ENCODE measurements at regions not wholly inside any gene's neighbourhood (a gene's known extent, or its start where the extent isn't known, plus 50 kb on each side); places are given as distances from the start of the nearest gene placed in this dataset.
"Not testable (repeated sequence)": the region's sequence is repeated elsewhere in the genome, so short reads cannot be mapped to it uniquely, and the experiment has no call there.

DNA sequence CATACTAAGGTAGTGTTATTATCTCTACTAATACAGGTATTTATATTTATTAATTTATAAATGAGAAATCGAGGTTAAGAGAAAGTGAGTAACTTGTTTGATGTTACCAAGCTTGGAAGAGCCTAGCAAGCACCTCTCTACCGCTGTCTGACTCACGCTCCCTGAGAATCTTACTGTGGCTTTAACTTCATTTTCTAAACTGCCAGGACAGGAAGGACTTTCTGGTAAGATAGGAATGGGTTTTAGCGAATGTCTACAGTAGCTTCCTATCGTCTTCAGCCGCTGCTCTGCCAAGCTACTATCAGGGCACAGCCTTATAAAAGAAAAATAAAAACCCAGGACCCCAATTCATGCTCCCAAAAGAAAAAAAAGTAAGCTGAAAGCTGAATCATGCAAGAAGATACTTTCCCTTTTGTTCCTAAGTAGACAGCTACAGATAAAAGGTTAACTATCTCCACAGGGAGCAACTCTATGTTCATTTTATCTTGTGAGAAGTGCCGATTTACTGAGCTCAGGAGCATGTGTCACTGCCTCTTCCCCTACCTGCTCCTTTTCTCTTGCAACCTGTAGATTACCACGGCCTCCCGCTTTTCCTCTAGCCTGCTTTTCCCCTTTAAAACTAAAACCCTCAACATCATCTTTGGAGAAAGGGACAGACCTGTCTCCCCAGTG lies 60.2 kb downstream of the THNSL1 start:
- no peak for DNase-seq

DNA sequence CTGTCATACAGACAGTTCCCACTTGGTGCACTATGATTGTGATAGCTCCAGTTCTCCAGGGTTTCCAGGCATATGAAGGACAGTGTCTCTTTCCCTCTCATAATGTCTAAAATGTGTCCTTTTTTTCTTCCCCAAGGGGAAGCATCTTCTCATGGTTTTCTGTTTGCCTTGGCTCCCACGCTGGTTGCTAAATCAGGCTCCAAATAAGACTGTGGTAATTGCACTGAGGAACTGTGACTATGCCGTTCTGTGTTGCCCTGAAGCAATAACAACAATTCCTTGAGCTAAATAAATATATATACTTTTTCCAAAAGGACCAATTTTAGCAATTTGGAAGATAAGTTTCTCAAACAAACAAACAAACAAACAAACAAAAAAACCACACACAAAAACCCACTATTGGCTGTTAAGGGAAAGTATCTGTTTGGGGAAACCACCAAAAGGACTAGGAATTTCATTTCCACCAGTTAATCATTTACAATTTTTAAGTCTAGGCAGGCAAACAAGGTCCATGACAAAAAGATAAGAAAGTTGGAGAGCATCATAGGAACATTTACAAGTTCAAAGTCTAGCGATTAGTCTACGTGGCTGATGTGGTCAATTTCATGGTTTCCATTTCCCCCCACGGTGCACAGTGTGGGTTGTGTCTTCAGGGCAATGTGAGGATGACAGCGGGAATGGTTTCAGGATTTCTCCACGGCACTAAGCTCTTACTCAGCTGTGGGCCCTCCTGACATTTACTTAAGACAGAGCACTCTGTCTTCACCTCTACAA lies 62.4 kb downstream of the THNSL1 start:
- no peak for DNase-seq

DNA sequence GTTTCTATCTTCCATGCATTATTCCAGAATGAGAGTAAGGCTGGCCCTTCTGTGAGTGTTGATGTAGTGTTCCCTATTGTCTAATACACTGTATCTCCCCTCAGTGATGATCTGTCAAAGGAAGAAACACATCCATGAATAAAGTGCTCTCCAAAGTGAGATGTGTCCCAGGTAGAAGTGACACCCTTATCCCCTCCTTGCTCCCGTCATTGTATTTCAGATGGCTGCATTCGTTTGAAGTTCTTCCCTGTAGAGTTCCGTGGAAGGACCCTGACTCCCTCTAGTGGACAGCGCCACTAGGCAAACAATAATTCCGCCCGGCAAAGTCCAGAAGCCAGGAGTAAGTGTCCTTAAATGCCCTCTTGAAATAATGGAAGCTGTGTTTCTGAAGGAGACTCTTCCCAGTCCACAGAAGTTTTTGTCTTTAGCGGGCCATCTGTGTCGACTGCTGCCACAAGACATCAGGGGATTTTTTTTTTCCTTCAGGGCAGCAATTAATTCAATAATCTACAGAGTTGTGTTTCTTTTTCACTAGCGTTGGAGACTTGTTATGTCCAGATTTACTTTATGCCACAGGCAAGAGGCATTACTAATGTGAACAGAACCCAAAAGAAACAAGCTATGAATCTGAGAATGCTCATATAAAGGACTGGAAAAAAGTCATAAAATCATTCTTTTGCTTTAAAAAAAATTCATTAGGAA lies 64.6 kb downstream of the THNSL1 start:
- DNase-seq: peak; percentile 77

DNA sequence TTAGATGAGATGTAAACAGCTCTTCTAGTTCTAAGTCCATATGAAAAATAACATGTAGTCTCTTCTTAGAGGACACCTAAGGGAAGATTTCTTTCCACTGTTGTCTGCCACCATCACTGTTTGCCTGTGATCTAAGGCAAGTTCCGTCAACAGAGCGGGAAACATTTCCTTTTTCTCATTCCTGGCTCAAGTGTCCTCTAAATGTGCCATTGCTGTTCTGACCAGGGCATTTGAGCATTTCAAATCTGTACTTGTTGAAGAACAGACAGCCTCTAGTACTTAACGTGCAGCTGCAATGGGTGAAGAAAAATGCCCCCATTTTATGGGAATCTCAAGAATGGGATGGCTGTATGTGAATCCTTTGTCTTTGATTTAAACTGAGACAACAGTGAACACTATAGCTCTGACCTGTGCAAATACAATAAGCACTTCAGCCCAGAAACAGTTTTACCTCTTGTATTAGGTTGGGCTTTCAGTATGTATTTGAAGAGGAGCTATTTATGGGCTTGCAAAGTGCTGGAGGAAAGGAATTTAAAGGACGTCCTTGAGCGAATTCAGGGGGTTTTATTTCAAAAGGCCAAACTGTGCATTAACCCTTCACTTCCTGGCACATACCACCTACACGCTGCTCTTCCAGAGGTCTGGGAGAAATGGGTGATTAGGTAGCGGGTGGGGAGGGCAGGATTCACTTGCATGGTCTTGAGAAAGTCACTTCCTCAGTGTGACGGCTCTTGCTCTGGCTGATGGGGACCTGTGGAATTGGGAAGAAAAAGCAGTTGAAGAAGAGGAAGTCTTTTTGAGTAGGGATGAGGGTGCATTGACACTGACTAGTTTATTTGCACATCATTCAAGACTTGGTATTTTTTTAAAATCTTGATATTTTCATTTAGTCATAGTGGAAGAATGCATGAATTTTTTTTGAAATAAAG lies 66.1 kb downstream of the THNSL1 start:
- DNase-seq: no peak

DNA sequence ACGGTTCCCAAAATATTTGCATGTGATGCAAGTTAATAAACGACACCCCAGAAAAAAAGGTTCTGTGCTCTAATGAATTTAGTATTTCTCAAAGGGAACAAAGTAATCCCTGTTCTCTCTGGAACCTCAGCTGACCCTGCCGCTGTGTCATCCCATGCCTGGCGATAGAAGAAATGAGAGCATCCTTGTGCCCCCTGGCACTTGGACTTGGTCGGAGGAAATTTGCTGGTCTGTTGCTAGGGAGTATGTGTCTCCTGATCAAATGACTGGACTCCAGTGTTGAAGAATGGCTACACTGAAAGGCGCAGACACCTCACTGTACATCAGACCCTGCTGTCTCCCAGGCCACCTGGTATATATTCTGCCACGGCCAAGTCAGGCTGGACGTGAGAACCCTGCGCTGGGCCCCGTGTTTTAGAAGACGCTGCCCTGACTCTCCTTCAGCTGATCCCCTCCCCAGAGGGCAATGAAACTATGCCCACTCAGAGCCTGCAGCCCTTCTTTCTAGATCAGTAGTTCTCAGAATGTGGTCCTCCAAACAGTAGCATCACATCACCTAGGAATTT lies 67.2 kb downstream of the THNSL1 start:
- DNase-seq: no peak

DNA sequence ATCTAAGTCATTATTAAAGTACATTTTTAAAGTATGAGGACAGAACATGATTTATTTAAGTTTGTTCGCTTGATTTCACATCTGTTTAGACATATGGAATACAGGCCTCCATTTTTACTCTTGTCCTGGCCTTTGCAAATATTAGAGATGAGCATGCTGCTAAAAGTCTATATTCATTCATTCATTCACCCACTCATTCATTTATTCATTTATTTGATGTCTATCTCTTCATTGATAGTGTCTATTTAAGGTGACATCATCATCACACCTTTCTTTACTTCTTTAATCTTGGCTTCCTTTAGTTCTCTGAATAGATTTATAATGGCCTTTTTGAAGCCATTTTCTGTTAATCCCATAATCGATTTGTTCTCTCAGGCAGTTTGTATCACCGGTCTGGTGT lies 68.0 kb downstream of the THNSL1 start:
- DNase-seq: no peak

DNA sequence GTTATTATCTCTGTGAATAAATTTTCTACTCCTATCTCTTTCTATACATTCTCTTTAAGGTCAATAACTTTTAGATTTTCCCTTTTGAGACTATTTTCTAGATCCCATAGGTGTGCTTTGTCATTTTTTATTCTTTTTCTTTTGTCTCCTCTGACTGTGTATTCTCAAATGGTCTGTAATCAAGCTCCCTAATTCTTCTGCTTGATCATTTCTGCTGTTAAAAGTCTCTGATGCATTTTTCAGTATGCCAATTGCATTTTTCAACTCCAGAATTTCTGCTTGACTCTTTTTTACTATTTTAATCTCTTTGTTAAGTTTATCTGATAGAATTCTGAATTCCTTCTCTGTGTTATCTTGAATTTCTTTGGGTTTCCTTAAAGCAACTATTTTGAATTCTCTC lies 78.2 kb downstream of the THNSL1 start:
- DNase-seq: no peak

DNA sequence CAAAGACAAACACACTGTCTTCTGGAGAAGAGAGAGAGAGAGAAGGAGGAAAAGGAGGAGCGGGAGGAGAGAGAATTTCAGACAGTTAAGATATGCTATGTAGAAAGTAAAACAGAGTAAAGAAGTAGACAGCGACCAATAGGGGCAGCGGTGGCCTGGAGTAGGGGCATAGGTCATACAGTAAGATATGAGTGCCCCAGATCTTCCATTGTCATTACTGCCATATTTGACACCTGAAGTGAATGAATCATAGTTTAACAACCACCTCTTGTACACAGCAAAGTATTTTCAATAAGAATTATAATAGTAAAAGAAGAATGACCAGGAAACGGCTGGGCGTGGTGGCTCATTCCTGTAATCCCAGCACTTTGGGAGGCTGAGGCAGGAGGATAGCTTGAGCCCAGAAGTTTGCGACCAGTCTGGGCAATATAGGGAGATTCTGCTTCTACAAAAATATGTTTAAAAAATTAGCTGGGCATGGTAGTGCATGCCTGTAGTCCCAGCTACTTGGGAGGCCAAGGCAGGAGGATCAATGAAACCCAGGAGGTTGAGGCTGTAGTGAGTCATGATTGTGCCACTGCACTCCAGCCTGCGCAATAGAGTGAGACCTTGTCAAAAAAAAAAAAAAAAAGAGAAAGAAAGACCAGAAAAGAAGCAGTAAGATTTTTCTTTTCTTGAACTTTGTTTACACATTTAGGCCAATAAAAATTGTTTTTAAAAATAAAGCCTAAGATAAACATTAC lies 77.0 kb upstream of the GPR158 start:
- no peak for DNase-seq

DNA sequence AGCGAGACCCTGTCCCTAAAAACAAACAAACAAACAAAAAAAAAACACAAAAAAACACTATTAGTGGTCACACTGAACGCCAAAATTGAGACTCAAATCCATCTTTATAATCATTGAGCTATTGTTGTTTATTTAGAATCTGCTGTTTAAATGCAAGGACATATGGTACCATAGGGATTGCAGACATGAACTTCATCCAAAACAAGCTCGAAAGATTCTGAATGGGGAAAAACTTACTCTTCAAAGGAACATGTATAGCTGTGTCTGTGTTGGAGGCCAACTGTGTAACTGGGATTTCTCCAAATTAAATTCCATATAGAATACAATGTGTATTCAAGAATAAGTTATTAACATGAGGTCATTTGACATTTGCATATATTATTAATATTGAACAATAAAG lies 74.7 kb upstream of the GPR158 start:
- no peak for DNase-seq

DNA sequence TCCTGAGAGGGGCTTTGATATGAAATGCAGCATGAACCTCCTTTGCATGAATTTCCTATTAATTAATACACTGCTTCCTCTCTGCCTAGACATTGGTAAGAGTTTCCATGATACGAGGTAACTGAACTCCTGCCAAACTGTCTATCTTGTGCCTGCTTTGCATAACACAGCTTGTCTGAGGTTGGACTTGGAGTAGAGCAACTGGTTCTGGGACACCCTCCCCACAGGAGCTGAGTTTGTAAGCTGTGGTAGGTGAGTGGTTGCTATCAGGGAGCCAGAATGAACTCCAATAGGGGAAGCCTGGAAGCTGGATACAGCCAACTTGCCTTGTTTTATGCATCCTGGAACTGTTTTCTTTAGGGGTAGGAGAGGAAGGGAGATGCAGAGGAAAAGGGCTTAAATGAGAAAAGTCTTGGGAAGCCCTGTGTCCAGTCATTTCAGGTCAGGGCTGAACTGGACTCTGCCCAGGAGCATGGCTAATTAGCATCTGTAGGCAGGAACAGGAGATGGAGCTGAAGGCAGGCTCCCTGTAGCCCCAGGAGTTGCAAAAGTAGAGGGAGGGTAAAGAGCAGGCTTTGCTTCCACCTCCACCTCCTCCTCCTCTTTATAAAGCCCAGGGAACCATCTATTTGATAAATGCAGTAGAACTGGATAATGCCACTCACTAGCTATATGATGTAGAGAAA lies 73.2 kb upstream of the GPR158 start:
- no peak for DNase-seq

DNA sequence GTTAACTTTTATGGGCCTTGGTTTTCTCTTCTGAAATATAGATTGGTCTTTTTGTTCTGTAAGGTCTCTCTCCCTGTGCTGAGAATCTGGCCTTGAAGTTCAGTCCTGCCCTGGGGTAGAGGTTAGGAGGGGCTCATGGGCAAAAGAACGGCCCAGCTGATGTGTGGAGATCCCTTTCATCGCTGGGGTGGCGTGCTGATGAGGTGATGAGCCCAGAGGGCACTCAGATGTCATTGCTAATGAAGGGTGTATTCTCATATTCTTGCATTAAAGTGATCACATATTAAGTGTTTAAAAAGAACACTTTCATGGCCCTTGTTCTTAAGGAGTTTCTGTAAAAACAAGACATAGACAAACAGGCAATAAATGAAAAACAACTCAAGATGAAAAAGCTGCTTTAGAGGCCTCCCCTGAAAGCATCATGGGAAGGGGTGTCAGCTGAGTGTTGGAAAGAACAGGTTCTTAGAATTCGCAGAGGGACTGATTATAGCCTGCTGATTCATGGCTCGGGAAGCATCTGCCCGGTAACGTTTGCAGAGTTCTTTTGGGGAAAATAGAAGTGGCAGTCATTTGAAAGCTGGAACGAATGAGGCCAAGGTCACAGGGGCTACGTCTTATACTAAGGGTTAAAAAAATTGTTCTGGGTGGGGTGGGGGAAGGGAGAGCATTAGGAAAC lies 72.5 kb upstream of the GPR158 start:
- no peak for DNase-seq

DNA sequence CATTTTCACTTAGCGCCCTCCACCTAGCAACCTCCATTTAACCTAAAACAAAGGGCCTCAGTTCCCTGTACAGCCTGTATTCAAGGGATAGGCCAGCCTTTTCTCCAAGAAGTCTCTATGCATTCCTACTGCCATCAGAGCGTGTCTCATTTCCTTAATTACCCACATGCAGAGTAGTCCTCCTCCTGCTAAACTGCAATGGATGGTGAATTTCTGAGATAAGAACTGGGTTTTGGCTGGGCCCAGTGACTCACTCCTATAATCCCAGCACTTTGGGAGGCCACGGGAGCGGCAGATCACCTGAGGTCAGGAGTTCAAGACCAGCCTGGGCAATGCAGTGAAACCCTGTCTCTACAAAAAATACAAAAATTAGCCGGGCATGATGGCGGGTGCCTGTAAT lies 71.1 kb upstream of the GPR158 start:
- no peak for DNase-seq

DNA sequence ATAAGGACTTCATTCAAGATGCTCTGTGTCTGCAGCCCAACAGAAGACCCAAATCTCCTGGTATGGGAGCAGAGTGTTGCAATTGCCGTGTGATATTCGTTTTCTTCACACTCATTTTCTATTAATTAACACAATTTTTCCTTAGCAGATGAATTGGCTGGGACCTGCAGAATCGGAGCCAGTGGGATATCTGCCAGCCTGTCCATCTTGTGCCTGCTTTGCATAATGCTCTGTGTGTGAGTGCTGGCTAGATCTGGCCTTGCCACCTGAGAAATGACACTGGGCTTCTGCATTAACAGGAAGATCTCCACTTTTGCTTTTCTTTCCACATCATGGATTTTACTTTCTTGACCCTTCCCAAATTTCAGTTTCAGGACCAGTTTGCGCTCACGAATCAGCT lies 70.4 kb upstream of the GPR158 start:
- no peak for DNase-seq

DNA sequence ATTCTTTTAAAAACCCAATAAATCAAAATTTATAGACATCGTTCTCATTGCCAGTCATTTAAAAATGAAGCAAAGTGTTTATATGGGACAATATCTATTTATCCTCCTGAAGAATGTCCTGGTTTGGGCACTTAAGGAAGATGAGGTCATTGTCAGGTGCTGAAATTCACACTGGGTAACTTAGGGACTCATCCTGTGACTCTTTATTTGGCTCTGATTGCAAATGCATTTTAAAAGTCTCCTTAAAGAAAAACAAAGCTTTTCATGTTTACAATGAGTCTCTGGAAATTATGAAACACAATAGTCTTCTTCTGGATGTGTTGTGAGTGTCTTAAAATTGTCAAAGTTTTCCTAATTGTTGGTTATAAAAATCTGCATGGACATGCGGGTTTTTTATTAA lies 69.5 kb upstream of the GPR158 start:
- no peak for DNase-seq

DNA sequence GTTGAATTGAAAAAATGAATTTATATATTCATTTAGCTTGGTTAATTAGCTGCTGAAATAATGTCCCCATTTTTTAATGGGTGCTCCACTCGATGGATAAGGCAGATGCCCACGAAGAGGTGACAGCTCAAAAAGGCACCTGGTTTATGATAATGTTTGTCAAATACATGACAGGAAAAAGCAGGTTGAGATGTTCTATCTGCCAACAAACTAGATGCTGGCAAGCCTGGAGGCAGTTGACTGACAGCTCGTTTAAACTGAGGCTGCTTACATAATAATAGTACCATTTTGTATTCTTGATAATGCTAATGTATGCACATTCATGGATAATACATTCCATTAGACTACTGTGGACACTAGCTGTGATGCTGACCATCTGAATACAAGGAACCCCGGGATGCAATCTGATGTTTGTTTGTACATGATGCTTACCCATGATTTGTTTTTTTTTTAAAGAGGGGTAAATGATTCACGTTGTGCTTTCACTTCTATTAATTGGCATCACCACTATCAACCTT lies 69.0 kb upstream of the GPR158 start:
- DNase-seq: no peak

DNA sequence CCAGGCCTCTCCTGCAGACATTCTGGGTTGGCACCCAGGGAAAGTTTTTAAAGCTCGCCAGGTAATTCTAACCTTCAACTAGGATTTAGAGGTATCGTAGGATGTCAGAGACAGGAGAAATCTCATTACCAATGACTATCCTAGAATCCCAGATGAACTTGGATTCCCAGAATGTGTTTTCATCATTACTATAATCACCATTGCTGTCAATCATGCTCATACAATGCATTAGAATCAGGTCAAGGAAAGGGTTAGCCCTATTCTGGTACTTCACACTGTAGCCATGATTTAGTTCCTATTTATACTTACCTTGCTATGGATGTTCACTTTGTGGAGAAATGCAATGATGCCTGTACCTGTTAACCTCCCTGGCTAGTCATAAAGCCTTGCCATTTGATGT lies 67.0 kb upstream of the GPR158 start:
- no peak for DNase-seq

DNA sequence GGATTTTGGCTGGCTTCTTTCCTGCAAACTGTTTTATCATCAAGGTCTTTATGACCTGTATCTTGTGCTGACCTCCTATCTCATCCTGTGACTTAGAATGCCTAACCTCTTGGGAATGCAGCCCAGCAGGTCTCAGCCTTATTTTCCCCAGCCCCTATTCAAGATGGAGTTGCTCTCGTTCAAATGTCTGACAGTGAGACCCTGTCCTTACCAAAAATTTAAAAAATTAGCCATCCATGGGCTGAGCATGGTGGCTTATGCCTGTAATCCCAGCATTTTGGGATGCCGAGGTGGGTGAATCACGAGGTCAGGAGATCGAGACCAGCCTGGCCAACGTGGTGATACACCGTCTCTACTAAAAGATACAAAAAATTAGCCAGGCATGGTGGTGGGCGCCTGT lies 64.9 kb upstream of the GPR158 start:
- not testable (repeated sequence) for DNase-seq

DNA sequence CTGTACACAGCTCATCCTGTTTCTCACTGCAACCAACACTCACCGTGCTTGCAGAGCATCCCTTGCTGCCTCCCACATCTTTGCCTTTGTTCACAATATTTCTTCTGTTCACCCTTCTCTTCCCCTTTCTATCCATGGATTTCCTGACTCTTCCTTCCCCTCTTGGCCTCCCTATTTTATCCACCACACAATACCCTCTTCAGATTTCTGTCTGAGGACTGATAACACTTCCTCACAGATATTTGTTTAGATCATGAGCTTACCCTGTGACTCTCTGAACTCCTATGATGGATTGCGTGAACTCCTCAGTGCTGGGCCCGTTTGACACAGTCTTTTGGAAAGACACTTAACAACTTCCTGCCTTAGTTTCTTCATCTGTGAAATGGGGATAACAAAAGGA lies 62.8 kb upstream of the GPR158 start:
- no peak for DNase-seq

DNA sequence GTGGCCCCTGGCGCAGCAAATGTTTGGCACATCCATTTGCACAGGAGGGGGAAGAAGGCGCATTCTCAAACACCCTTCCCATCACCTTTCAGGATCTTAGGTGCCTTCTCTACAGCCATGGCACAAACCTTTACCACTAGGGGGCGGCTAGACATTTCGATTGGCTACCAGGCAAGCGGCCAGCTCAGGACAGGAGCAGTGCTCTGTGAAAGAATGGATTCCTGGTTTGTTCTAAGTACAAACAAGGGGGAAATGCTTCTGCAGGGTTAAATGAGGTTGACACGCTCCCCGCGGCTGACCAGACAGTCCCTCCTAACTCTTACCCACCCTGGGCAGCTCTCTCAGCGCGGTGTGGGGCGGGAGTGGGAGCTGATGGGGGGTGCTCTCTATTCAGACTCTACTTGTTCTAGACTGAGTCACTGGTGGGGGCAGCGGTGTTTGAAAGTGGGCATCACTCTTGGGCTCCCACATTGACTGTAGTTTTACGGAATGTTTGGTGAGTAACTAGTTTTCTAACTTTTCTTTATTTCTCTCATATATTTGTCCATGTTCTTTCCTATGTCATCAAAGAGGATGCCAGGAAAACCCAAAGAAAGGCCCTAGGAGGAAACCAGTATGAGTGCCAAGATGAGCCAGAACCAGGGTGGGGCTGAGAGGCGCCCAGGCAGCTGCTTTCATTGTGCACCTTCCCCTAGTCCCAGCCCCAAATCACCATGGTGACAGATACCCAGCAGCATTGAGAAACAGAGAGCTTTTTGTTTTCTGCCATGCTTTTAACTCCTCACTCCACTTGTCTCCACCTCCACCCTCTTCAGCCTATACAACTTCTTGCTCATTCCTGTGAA lies 61.4 kb upstream of the GPR158 start:
- DNase-seq: peak; percentile 63

DNA sequence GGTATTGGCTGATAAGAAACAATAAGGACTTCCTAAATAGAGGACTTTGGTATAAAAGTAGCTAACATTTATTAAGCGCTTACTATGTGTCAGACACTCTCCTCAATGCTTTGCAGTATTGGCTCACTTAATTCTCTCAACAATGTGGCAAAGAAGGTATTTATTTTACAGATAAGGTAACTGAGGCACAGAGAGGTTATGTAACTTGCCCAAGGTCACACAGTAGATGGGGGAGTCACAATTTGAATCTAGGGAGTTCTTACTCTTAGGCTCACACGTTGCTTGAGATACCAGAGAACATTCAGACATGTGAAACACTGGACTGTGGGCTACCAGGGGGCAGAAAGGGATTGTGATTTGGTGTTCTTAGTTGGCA lies 60.8 kb upstream of the GPR158 start:
- no peak for DNase-seq

Measured in fibroblast of skin of right quadriceps (primary cell).